ENCODE measurements at regions not wholly inside any gene's neighbourhood (a gene's known extent, or its start where the extent isn't known, plus 50 kb on each side); places are given as distances from the start of the nearest gene placed in this dataset.
"Not testable (repeated sequence)": the region's sequence is repeated elsewhere in the genome, so short reads cannot be mapped to it uniquely, and the experiment has no call there.

DNA sequence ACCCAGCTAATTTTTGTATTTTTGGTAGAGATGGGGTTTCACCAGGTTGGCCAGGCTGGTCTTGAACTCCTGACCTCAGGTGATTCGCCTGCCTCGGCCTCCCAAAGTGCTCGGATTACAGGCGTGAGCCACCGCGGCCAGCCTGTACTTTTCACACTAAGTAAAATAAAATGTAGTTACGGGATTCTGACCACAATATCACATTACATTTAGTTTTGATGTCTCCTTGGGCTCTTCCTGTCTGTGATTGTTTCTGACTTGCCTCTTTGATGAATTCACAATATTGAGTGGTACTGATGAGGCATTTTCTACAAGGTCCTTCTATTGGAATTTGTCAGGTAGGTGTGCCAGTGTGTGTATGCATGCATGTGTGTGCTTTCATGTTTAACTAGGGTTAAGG, 658.6 kb upstream of the TMEM132C start:
- DNase-seq (ENCODE audit: low read depth in 2 of 2, low spot score in 1 of 2), result not testable (repeated sequence)

DNA sequence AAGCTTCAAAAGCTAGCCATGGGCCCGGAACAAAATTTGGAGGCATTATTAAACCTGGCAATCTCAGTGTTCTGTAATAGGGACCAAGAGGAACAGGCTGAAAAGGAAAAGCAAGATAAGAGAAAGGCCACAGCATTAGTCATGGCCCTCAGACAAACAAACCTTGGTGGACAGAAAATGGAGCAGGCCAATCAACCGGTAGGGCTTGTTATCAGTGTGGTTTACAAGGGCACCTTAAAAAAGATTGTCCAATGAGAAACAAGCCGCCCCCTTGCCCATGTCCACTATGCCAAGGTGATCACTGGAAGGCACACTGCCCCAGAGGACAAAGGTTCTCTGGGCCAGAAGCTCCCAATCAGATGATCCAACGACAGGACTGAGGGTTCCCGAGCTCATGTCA, 653.9 kb upstream of the TMEM132C start:
- DNase-seq (ENCODE audit: low read depth in 2 of 2, low spot score in 1 of 2), result no peak

GRCh38 chr12:127619869-127620734, 646.9 kb upstream of the TMEM132C start:
- no peak for DNase-seq (ENCODE audit: low read depth in 2 of 2, low spot score in 1 of 2)

GRCh38 chr12:127620735-127621355, 646.1 kb upstream of the TMEM132C start:
- DNase-seq (ENCODE audit: low read depth in 2 of 2, low spot score in 1 of 2), result no peak

DNA sequence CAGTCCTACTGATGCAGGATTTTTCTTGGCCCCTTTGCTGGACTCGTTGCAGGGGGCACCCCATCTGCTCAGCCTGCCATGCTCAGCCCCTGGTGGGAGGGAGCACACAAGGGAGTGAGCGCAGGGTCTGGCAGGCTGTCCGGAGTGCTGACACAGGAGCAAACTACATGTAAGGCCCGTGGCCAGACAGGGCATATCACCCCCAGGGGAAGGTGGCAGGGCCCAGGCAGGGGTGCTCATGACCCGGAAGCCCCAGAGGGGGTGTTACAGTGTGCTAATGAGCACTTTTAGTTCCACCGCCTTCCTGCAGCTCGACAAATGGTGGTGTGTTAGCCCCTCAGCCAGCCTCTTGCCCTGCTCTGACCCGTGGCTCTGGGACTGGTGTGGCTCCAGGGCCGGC, 645.6 kb upstream of the TMEM132C start:
- no peak for DNase-seq (ENCODE audit: low read depth in 2 of 2, low spot score in 1 of 2)

DNA sequence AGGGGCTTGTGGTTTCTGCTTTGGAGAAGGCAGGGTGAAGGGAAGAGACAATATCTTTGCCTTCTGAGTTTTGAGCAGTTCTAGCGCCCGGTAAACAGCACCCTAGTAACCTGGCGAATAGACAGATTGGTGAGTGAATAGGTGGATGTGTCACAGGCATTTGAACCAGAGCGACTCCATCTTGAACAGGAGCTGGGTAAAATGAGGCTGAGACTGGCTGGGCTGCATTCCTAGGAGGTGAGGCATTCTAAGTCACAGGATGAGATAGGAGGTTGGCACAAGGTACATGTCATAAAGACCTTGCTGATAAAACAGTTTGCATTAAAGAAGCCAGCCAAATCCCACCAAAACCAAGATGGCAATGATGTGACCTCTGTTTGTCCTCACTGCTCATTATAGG, 643.6 kb upstream of the TMEM132C start:
- DNase-seq (ENCODE audit: low read depth in 2 of 2, low spot score in 1 of 2), result no peak

- no peak for DNase-seq (ENCODE audit: low read depth in 2 of 2, low spot score in 1 of 2)
These were observed 641.7 kb upstream of the TMEM132C start for GRCh38 chr12:127625176-127625771.

GRCh38 chr12:127628645-127629044, 638.3 kb upstream of the TMEM132C start:
- DNase-seq (ENCODE audit: low read depth in 2 of 2, low spot score in 1 of 2), result no peak

DNA sequence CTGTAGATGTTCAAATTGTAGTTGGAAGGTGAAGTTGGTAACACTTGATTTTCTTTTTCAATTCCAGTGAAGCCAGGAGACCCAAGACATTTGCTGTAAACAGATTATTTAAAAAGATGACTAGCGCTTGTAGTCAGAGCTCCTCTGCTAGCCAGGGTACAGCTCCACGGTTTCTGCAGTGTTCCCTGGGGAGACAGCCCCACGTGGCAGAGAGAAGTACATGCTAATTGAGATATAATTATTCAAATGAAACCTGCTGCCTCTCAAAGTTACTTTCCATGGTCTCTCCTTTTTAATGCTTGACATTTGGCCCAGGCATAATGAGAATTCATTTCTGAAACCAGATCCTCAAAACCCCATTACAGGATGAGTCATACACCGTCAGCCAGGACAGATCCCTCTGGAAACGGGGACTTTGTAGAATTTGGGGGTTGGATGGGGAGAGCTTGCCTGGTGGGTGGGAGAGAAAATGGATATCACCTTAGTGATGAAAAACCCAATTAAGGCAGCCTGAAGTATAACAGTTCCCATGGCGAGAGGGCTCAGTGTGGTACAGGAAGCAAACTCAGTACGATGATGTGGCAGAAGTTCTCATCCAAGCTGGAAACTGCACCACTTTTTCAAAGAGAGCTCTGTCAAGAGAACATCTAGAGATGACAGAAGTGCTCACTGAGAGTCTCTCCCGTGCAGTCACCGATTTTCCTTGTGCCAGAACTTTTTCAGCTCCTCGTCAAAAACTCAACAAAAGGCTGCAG, 637.7 kb upstream of the TMEM132C start:
- DNase-seq (ENCODE audit: low read depth in 2 of 2, low spot score in 1 of 2), result no peak

GRCh38 chr12:127632461-127632860, 634.5 kb upstream of the TMEM132C start:
- DNase-seq (ENCODE audit: low read depth in 2 of 2, low spot score in 1 of 2), result no peak

DNA sequence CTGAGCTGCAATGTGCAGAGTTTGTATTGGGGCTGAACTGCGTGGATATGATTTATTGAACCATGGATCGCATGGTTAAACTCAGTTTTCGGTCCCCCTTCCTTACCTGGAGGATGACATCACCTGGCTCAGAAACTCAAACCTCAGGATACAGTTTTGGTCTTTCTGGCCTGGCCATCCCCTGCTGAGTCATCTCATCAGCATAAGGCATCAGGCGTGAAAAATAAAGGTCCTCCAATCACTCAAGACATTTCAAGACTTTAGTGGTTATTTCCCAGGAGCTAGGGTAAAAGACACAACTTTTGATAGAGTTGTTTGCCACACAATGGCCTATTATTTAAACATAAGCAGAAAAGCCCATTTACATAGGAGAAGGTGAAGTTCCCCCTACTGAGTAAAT, 631.1 kb upstream of the TMEM132C start:
- no peak for DNase-seq (ENCODE audit: low read depth in 2 of 2, low spot score in 1 of 2)

GRCh38 chr12:127636882-127637281, 630.1 kb upstream of the TMEM132C start:
- DNase-seq (ENCODE audit: low read depth in 2 of 2, low spot score in 1 of 2), result no peak

- no peak for DNase-seq (ENCODE audit: low read depth in 2 of 2, low spot score in 1 of 2)
These were observed 626.6 kb upstream of the TMEM132C start for GRCh38 chr12:127640181-127640886.

DNA sequence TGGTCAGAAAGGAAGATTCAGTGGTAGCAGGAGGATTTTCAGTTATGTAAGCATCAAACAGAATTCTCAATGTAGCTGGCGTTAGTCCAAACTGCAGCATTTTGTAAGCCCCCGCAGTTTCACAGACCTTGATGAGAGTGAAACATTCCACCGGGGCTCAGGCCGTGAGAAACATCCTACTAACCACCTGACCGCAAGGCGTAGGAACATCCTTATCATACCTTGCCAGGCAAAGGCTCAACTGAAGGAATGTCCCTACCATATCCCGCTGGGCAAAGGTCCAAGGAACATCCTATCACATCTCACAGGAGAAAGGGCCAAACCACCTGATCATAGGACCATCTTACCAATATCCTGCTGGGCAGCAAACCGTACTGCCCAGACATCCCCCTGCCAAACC, 624.8 kb upstream of the TMEM132C start:
- no peak for DNase-seq (ENCODE audit: low read depth in 2 of 2, low spot score in 1 of 2)

DNA sequence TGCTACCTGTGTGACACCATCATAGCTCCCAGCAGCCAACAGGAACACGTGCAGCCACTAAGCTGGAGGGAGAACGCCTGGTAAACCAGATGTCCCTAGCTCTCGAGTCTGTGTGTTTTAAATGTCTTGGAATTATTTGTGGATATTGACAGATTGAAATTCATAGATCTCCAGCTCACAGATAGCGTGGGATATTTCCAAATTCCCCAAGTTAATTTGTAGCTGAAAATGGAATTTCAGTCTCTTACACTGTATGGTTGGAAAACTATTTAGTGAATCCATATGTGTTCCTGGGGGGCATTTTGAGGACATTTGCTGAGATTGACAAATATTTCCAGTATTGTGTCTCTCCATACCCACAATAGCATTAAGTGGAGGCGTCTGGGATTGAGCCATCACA, 618.6 kb upstream of the TMEM132C start:
- DNase-seq (ENCODE audit: low read depth in 2 of 2, low spot score in 1 of 2), result no peak

DNA sequence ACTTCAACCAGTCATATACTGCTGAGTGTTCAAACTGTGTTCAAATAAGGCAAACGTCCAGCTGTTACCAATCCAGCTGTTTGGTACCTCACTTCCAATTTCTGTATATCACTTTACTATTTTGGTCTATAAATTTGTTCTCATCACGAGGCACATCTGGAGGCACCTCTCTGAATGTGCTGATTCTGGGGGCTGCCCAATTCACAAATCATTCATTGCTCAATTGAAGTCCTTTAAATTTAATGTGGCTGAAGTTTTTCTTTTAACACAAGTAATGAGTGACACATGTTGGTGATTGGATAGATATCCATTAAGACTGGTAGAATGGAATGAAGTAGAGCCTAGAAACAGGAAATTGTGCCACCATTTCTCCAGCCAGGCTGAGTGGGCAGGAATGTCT, 617.0 kb upstream of the TMEM132C start:
- DNase-seq (ENCODE audit: low read depth in 2 of 2, low spot score in 1 of 2), result no peak

GRCh38 chr12:127650626-127651025, 616.3 kb upstream of the TMEM132C start:
- DNase-seq (ENCODE audit: low read depth in 2 of 2, low spot score in 1 of 2), result no peak

DNA sequence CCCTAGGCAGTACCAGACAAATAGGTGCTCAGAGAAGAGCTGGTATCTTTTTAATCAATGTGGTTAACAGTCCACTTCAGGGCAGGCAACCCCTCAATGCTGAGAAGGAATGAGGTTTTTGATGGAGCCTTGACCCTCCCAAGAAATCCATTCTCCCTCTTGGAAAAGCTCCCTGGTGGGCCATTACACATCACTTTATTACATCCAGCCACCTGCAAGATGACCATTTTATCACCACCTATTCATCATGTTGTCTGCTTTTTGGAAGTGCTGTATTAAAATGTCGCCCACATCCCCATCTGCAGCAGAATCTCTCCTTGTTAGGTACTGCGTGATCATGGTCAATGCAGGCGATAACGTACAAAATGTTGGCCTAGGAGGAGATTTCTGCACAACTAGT, 614.7 kb upstream of the TMEM132C start:
- DNase-seq (ENCODE audit: low read depth in 2 of 2, low spot score in 1 of 2), result no peak

GRCh38 chr12:127654383-127654985, 612.5 kb upstream of the TMEM132C start:
- DNase-seq (ENCODE audit: low read depth in 2 of 2, low spot score in 1 of 2), result no peak

DNA sequence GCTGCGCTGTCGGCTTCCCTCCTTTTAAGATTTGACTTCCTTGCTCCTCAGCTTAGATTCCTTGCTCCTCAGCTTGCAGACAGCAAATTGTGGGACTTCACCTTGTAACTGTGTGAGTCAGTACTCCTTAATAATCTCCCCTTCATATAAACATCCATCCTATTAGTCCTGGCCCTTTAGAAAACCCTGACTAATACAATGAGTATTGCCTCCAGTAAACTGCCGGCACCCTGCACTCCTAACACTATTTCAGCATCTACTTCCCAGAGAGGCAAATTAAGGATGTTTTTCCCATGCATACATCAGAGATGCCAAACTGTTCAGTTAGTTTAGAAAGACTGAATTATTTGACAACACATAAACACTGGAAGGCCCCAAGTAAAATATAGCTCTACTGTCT, 611.3 kb upstream of the TMEM132C start:
- DNase-seq (ENCODE audit: low read depth in 2 of 2, low spot score in 1 of 2), result no peak

DNA sequence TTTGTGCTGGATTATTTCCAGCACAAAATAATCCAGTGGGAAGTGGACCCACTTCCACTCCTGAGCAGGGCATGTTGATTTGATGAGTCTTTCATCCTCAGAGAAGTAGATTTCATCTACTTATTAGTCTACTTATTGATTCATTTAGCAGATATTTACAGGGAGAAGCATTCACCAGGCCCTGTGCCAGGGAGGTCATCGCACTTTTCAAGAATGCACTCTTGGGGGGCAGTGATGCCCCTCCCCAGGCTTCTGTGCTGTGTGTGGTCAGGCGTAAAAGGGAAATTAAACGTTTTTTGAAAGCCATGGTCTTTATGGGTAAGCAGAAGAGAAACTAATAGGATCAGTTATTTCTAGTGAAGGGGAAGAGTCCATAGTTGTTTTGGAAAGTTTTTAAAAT, 610.7 kb upstream of the TMEM132C start:
- no peak for DNase-seq (ENCODE audit: low read depth in 2 of 2, low spot score in 1 of 2)

Measured in stimulated activated CD8-positive, alpha-beta memory T cell treated with anti-CD3 and anti-CD28 coated beads, Interleukin-4, amount 100 ng/mL, for 1 hour (primary cell).